COLO829 (cell line): ENCODE measurements at regions not wholly inside any gene's neighbourhood (a gene's known extent, or its start where the extent isn't known, plus 50 kb on each side); places are given as distances from the start of the nearest gene placed in this dataset.
"Not testable (repeated sequence)": the region's sequence is repeated elsewhere in the genome, so short reads cannot be mapped to it uniquely, and the experiment has no call there.

Experiments used
- DNase-seq: peaks from one replicate; pipeline ENCODE4 v3.0.0; 2012; ENCODE audit warnings: low spot score

GRCh38 chr9:106233116-106233515, 538.8 kb downstream of the TMEM38B start:
- DNase-seq: no peak

GRCh38 chr9:106260908-106261307, 566.6 kb downstream of the TMEM38B start:
- DNase-seq: not testable (repeated sequence)

- peak; percentile 89 for DNase-seq
These were observed 583.6 kb downstream of the TMEM38B start for GRCh38 chr9:106277966-106278365.

GRCh38 chr9:106283769-106284168, 579.2 kb upstream of the ZNF462 start:
- DNase-seq: no peak

- no peak for DNase-seq
These were observed 578.7 kb upstream of the ZNF462 start for GRCh38 chr9:106284296-106284695.

GRCh38 chr9:106286249-106286648, 576.7 kb upstream of the ZNF462 start:
- DNase-seq: peak; percentile 75

- DNase-seq: peak; percentile 68
These were observed 575.8 kb upstream of the ZNF462 start for GRCh38 chr9:106287091-106287631.

GRCh38 chr9:106287731-106288130, 575.2 kb upstream of the ZNF462 start:
- no peak for DNase-seq

GRCh38 chr9:106288689-106289088, 574.3 kb upstream of the ZNF462 start:
- no peak for DNase-seq

GRCh38 chr9:106291786-106292185, 571.2 kb upstream of the ZNF462 start:
- no peak for DNase-seq

- no peak for DNase-seq
These were observed 566.5 kb upstream of the ZNF462 start for GRCh38 chr9:106296426-106296825.

GRCh38 chr9:106298997-106299396, 564.0 kb upstream of the ZNF462 start:
- DNase-seq: no peak

- DNase-seq: no peak
These were observed 558.5 kb upstream of the ZNF462 start for GRCh38 chr9:106304401-106304920.

GRCh38 chr9:106305428-106306133, 557.4 kb upstream of the ZNF462 start:
- no peak for DNase-seq

GRCh38 chr9:106307670-106308069, 555.3 kb upstream of the ZNF462 start:
- peak; percentile 40 for DNase-seq

- DNase-seq: no peak
These were observed 553.0 kb upstream of the ZNF462 start for GRCh38 chr9:106309925-106310324.

GRCh38 chr9:106310782-106311181, 552.2 kb upstream of the ZNF462 start:
- peak; percentile 37 for DNase-seq

GRCh38 chr9:106312906-106313305, 550.1 kb upstream of the ZNF462 start:
- no peak for DNase-seq

- no peak for DNase-seq
These were observed 548.5 kb upstream of the ZNF462 start for GRCh38 chr9:106314476-106314875.

- DNase-seq: no peak
These were observed 541.4 kb upstream of the ZNF462 start for GRCh38 chr9:106321394-106322180.

GRCh38 chr9:106322706-106323245, 540.2 kb upstream of the ZNF462 start:
- DNase-seq: no peak

- no peak for DNase-seq
These were observed 538.8 kb upstream of the ZNF462 start for GRCh38 chr9:106324053-106324585.
